ENCODE measurements at regions not wholly inside any gene's neighbourhood (a gene's known extent, or its start where the extent isn't known, plus 50 kb on each side); places are given as distances from the start of the nearest gene placed in this dataset.
A peak's percentile ranks its signal among the peaks of the same experiment; 100 is the strongest.

DNA sequence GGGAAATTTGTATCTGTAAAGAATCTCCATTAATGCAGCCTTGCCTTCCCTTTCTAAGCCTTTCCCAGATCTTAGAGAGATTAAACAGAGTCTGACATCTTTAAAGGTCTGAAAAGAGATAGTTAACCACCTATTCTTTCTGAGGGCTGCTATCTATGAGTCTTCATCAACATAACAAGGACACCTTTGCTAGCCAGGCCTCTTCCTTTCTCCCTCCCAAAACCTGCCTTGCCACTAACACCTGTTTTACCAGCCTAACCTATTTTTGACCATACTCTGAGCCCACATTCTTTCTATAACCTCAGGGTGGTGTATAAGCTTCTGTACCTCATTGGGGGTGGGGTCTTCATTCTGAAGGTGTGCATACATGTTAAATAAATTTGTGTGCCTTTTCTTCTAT, 217.1 kb downstream of the IPMK start:
- H3K9me3 ChIP-seq (ENCODE audit: control insufficient read depth, insufficient read depth, low read length): no peaks in the 10 kb centered on the region
- H3K27ac ChIP-seq (ENCODE audit: low read depth, low read length): no peak overlapping the region
- TF ChIP-seq, protein P1, sequence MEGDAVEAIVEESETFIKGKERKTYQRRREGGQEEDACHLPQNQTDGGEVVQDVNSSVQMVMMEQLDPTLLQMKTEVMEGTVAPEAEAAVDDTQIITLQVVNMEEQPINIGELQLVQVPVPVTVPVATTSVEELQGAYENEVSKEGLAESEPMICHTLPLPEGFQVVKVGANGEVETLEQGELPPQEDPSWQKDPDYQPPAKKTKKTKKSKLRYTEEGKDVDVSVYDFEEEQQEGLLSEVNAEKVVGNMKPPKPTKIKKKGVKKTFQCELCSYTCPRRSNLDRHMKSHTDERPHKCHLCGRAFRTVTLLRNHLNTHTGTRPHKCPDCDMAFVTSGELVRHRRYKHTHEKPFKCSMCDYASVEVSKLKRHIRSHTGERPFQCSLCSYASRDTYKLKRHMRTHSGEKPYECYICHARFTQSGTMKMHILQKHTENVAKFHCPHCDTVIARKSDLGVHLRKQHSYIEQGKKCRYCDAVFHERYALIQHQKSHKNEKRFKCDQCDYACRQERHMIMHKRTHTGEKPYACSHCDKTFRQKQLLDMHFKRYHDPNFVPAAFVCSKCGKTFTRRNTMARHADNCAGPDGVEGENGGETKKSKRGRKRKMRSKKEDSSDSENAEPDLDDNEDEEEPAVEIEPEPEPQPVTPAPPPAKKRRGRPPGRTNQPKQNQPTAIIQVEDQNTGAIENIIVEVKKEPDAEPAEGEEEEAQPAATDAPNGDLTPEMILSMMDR (IDR thresholded peaks at IDR 0.05; ENCODE audit: low read depth, low read length): no peak
- ChIA-PET CTCF (no interaction called here), POLR2A (no interaction called here)
- no peak overlapping the region for H3K4me3 ChIP-seq (ENCODE audit: low read depth, low read length)
- no peaks in the 10 kb centered on the region for H3K27me3 ChIP-seq (ENCODE audit: control insufficient read depth, insufficient read depth, low read length)
- DNase-seq (ENCODE audit: low read depth, low spot score): no peak

DNA sequence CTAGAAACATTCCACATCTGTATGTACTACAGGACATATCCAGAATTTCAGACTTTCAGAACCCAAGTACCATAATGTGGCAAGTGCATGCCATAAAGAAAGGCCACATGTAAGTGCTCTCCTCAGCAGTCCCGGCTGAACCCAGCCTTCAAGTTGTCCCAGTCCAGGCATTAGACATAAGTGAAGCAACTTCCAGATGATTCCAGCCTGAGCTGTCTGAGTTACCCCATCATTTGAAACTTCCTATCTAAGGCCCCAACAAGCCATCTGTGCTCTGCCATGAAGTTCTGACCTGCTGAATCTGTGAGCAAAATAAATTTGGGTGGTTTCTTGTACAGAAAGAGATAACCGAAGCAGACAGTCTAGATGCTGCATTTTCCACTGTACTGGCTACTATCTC, 218.8 kb downstream of the IPMK start:
- TF ChIP-seq, protein P1 (IDR thresholded peaks at IDR 0.05; ENCODE audit: low read depth, low read length): no peak
- ChIA-PET POLR2A (no interaction called here), CTCF (no interaction called here)
- DNase-seq (ENCODE audit: low read depth, low spot score): no peak
- Histone ChIP-seq H3K4me3 (ENCODE audit: low read depth, low read length) (no peak overlapping the region), H3K27me3 (ENCODE audit: control insufficient read depth, insufficient read depth, low read length) (no peaks in the 10 kb centered on the region), H3K9me3 (ENCODE audit: control insufficient read depth, insufficient read depth, low read length) (no peaks in the 10 kb centered on the region), H3K27ac (ENCODE audit: low read depth, low read length) (no peak overlapping the region)

GRCh38 chr10:58044072-58044471, 223.6 kb downstream of the IPMK start:
- CTCF ChIA-PET: interaction anchor here (2.0 kb wide), 1 partner anchor 20 kb away, joined by 10 read pairs; no protein-coding TSS in a partner anchor
- H3K27ac ChIP-seq (ENCODE audit: low read depth, low read length): no peak overlapping the region
- TF ChIP-seq, protein P1 (IDR thresholded peaks at IDR 0.05; ENCODE audit: low read depth, low read length): no peak
- no peaks in the 10 kb centered on the region for H3K9me3 ChIP-seq (ENCODE audit: control insufficient read depth, insufficient read depth, low read length)
- peak; percentile 64 for DNase-seq (ENCODE audit: low read depth, low spot score)
- POLR2A ChIA-PET: no interaction called here
- no peak overlapping the region for H3K4me3 ChIP-seq (ENCODE audit: low read depth, low read length)
- no peaks in the 10 kb centered on the region for H3K27me3 ChIP-seq (ENCODE audit: control insufficient read depth, insufficient read depth, low read length)

DNA sequence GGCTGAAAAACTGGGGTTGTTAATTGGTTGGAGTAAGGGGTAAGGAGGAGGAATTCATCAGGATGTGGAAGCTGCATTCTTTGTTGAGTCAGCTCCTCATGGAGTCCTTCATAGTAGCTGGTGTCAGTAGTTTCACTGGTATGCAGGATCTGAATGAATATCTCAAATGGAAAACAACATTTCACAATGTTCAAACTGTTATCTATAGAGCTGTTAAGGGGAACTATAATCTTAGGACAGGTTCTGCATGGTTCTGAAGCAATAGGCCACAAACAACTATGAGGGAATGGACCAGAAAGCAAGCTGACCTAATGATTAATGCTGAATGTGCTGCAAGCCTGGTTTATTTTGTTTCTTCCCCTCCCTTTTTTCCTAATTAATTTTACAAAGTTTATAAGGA, 225.8 kb downstream of the IPMK start:
- CTCF ChIA-PET: interaction anchor here (1.3 kb wide), 1 partner anchor 23 kb away, joined by 3 read pairs; no protein-coding TSS in a partner anchor

DNA sequence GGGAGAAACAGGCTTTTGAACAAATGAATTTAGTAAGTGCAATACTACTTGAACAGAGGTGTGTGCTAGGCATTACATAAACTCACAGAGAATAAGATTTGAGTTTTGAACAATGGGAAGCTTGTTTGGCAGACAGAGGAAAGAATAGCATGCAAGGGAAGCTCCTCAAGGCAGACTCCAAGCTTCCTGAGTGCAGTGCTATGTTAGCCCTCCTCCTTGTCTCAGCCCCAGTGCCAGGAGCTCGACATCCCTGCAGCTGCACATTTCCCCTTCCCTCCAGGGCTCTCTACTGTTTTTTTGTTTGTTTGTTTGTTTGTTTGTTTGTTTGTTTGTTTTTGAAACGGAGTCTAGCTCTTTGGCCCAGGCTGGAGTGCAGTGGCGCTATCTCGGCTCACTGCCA, 237.5 kb downstream of the IPMK start:
- POLR2A ChIA-PET: no interaction called here
- Histone ChIP-seq H3K9me3 (ENCODE audit: control insufficient read depth, insufficient read depth, low read length) (no peaks in the 10 kb centered on the region; the same call in 1 of the 2 replicates), H3K27me3 (ENCODE audit: control insufficient read depth, insufficient read depth, low read length) (no peaks in the 10 kb centered on the region), H3K4me3 (ENCODE audit: low read depth, low read length) (no peak overlapping the region), H3K27ac (ENCODE audit: low read depth, low read length) (no peak overlapping the region)
- no peak for DNase-seq (ENCODE audit: low read depth, low spot score)
- CTCF ChIA-PET: interaction anchor here (1.2 kb wide), 1 partner anchor 35 kb away, joined by 3 read pairs; no protein-coding TSS in a partner anchor
- TF ChIP-seq, protein P1 (IDR thresholded peaks at IDR 0.05; ENCODE audit: low read depth, low read length): no peak

More for the DNA sequence above, 225.8 kb downstream of the IPMK start:
- H3K27ac ChIP-seq (ENCODE audit: low read depth, low read length): no peak overlapping the region
- POLR2A ChIA-PET: no interaction called here
- no peaks in the 10 kb centered on the region for H3K27me3 ChIP-seq (ENCODE audit: control insufficient read depth, insufficient read depth, low read length)
- H3K4me3 ChIP-seq (ENCODE audit: low read depth, low read length): no peak overlapping the region
- H3K9me3 ChIP-seq (ENCODE audit: control insufficient read depth, insufficient read depth, low read length): no peaks in the 10 kb centered on the region
- DNase-seq (ENCODE audit: low read depth, low spot score): no peak
- TF ChIP-seq, protein P1 (IDR thresholded peaks at IDR 0.05; ENCODE audit: low read depth, low read length): no peak

Measured in AG04450 (cell line).